NB4 (cell line): ENCODE measurements at regions not wholly inside any gene's neighbourhood (a gene's known extent, or its start where the extent isn't known, plus 50 kb on each side); places are given as distances from the start of the nearest gene placed in this dataset.

ENCODE experiments used
- MYC ChIP-seq: IDR thresholded peaks from 2 replicates; pipeline ENCODE4 v1.6.1; 2011; ENCODE audit warnings: low read depth, low read length
- POLR2A ChIP-seq: IDR thresholded peaks from 2 replicates; pipeline ENCODE4 v1.6.1; 2011; ENCODE audit warnings: mild to moderate bottlenecking; ENCODE audit not compliant: insufficient read length; ENCODE audit errors: extremely low read depth
- TF ChIP-seq, protein P1 (sequence below): IDR thresholded peaks from one replicate; pipeline ENCODE4 v1.5.1; 2012; ENCODE audit warnings: low read depth, low read length
- TF ChIP-seq, protein P2 (sequence below): IDR thresholded peaks from 2 replicates; pipeline ENCODE4 v1.6.1; 2011; ENCODE audit warnings: low read depth, low read length

DNA sequence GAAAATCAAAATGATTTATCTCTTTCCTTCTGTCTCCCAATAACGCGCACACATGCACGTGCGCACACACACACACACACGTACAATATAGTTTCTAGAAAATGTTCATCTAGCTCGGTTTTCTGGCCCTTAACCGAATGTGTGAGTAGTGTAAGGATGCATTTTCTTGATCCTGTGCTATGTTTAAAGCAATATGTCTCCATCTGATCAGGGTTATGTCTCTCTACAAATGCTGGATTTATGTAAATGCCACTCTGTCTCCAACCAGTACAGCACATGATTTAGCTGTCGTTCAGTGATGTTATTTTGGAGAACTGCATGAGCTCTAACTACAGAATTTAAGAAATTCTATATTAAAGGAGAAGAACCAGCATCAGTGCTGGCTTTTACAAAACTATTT lies 198.0 kb downstream of the TJP1 start:
- TF ChIP-seq, protein P1, sequence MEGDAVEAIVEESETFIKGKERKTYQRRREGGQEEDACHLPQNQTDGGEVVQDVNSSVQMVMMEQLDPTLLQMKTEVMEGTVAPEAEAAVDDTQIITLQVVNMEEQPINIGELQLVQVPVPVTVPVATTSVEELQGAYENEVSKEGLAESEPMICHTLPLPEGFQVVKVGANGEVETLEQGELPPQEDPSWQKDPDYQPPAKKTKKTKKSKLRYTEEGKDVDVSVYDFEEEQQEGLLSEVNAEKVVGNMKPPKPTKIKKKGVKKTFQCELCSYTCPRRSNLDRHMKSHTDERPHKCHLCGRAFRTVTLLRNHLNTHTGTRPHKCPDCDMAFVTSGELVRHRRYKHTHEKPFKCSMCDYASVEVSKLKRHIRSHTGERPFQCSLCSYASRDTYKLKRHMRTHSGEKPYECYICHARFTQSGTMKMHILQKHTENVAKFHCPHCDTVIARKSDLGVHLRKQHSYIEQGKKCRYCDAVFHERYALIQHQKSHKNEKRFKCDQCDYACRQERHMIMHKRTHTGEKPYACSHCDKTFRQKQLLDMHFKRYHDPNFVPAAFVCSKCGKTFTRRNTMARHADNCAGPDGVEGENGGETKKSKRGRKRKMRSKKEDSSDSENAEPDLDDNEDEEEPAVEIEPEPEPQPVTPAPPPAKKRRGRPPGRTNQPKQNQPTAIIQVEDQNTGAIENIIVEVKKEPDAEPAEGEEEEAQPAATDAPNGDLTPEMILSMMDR = no peak
- no peak for TF ChIP-seq POLR2A
- TF ChIP-seq, protein P2, sequence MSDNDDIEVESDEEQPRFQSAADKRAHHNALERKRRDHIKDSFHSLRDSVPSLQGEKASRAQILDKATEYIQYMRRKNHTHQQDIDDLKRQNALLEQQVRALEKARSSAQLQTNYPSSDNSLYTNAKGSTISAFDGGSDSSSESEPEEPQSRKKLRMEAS = no peak
- TF ChIP-seq MYC = no peak
